ENCODE measurements at regions not wholly inside any gene's neighbourhood (a gene's known extent, or its start where the extent isn't known, plus 50 kb on each side); places are given as distances from the start of the nearest gene placed in this dataset.

- peaks cover 0 to 77% (median 12%) of the 10 kb centered on the region in 7 donors for H3K27me3 ChIP-seq (replicated peaks in 1 of 7)
- no peak for DNase-seq
- 62 to 77% (median 66%) methylated on average over 8 of the region's 8 CpGs for WGBS, 5 donors
- H3K36me3 ChIP-seq: no peaks in the 10 kb centered on the region
- no peak overlapping the region for H3K27ac ChIP-seq
- peaks cover 0 to 6% (median 0%) of the 10 kb centered on the region in 6 donors for H3K4me1 ChIP-seq
- no peak overlapping the region for H3K4me3 ChIP-seq
- H3K9me3 ChIP-seq: no peaks in the 10 kb centered on the region
- intact Hi-C loops (cut with DNase I; ENCODE audit: low total_unique reads): no loop called here
- TF ChIP-seq, protein P1, sequence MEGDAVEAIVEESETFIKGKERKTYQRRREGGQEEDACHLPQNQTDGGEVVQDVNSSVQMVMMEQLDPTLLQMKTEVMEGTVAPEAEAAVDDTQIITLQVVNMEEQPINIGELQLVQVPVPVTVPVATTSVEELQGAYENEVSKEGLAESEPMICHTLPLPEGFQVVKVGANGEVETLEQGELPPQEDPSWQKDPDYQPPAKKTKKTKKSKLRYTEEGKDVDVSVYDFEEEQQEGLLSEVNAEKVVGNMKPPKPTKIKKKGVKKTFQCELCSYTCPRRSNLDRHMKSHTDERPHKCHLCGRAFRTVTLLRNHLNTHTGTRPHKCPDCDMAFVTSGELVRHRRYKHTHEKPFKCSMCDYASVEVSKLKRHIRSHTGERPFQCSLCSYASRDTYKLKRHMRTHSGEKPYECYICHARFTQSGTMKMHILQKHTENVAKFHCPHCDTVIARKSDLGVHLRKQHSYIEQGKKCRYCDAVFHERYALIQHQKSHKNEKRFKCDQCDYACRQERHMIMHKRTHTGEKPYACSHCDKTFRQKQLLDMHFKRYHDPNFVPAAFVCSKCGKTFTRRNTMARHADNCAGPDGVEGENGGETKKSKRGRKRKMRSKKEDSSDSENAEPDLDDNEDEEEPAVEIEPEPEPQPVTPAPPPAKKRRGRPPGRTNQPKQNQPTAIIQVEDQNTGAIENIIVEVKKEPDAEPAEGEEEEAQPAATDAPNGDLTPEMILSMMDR (IDR thresholded peaks at IDR 0.05 in 8 of 11, conservative IDR thresholded peaks at IDR 0.05 in 3 of 11): no peak
- TF ChIP-seq POLR2A (IDR thresholded peaks at IDR 0.05) (no peak), POLR2AphosphoS5 (IDR thresholded peaks at IDR 0.05) (no peak)
Observed at GRCh38 chr1:30649321-30649991, 73.9 kb downstream of the MATN1 start.

DNA sequence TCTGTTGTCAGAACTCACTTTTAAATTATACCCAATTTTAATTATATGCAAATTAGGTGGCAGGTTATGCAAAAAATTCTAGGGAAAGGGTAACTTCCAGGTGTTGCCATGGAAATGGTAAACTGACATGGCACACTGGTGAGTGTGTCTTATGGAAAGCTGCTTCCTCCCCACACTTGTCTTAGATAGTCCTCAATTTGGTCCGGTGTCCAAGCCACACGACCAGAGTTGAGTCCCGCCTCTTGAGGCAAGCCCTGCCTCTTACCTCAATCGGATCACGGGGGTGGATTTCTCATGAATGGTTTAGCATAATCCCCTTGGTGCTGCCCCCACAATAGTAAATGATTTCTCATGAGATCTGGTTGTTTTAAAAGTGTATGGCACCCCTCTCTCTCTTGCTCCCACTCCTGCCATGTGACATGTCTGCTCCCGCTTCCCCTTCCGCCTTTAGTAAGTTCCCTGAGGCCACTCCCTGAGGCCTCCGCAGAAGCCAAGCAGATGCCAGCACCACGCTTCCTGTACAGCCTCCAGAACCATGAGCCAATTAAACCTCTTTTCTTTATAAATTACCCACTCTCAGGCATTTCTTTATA lies 74.9 kb downstream of the MATN1 start:
- 65 to 85% (median 75%) methylated on average over 9 of the region's 9 CpGs for WGBS, 5 donors
- no peak for DNase-seq
- Histone ChIP-seq H3K9me3 (no peaks in the 10 kb centered on the region), H3K27ac (no peak overlapping the region), H3K36me3 (no peaks in the 10 kb centered on the region), H3K27me3 (replicated peaks in 1 of 7) (peaks cover 0 to 86% (median 12%) of the 10 kb centered on the region in 7 donors), H3K4me3 (no peak overlapping the region), H3K4me1 (peaks cover 0 to 6% (median 0%) of the 10 kb centered on the region in 6 donors)
- TF ChIP-seq POLR2AphosphoS5 (IDR thresholded peaks at IDR 0.05): no peak
- TF ChIP-seq, protein P1 (IDR thresholded peaks at IDR 0.05 in 8 of 11, conservative IDR thresholded peaks at IDR 0.05 in 3 of 11): no peak
- TF ChIP-seq POLR2A (IDR thresholded peaks at IDR 0.05): no peak
- intact Hi-C loops (cut with DNase I; ENCODE audit: low total_unique reads): no loop called here

- Histone ChIP-seq H3K4me3 (no peak overlapping the region), H3K27me3 (replicated peaks in 1 of 7) (peaks cover 0 to 88% (median 12%) of the 10 kb centered on the region in 7 donors), H3K27ac (no peak overlapping the region), H3K4me1 (no peaks in the 10 kb centered on the region), H3K36me3 (no peaks in the 10 kb centered on the region), H3K9me3 (no peaks in the 10 kb centered on the region)
- 46 to 66% (median 57%) methylated on average over 3 of the region's 3 CpGs for WGBS, 5 donors
- DNase-seq: no peak
- no peak for TF ChIP-seq POLR2A (IDR thresholded peaks at IDR 0.05)
- TF ChIP-seq, protein P1 (IDR thresholded peaks at IDR 0.05 in 8 of 11, conservative IDR thresholded peaks at IDR 0.05 in 3 of 11): no peak
- TF ChIP-seq POLR2AphosphoS5 (IDR thresholded peaks at IDR 0.05): no peak
- intact Hi-C loops (cut with DNase I; ENCODE audit: low total_unique reads): no loop called here
Observed at GRCh38 chr1:30645807-30646206, 77.6 kb downstream of the MATN1 start.

- no peak for DNase-seq
- WGBS, 5 donors: 66 to 73% (median 69%) methylated on average over 15 to 22 of the region's 22 CpGs
- TF ChIP-seq POLR2A (IDR thresholded peaks at IDR 0.05) (no peak), POLR2AphosphoS5 (IDR thresholded peaks at IDR 0.05) (no peak)
- TF ChIP-seq, protein P1 (IDR thresholded peaks at IDR 0.05 in 8 of 11, conservative IDR thresholded peaks at IDR 0.05 in 3 of 11): no peak
- no peaks in the 10 kb centered on the region for H3K4me1 ChIP-seq
- no peaks in the 10 kb centered on the region for H3K9me3 ChIP-seq
- H3K27ac ChIP-seq: no peak overlapping the region
- no peaks in the 10 kb centered on the region for H3K36me3 ChIP-seq
- no peak overlapping the region for H3K4me3 ChIP-seq
- intact Hi-C loops (cut with DNase I; ENCODE audit: low total_unique reads): no loop called here
- peaks cover 0 to 69% (median 12%) of the 10 kb centered on the region in 7 donors for H3K27me3 ChIP-seq (replicated peaks in 1 of 7)
Observed at GRCh38 chr1:30642391-30643120, 80.8 kb downstream of the MATN1 start.

Data from spleen (tissue), 11 donors.